DOHH2 (cell line): ENCODE measurements at regions not wholly inside any gene's neighbourhood (a gene's known extent, or its start where the extent isn't known, plus 50 kb on each side); places are given as distances from the start of the nearest gene placed in this dataset.
"Not testable (repeated sequence)": the region's sequence is repeated elsewhere in the genome, so short reads cannot be mapped to it uniquely, and the experiment has no call there.

Experiments
- H3F3A ChIP-seq: fragments of 200-600 bp; sonication (generic), shearing (Covaris generic); 2 replicates; pipeline ENCODE4 v1.6.0; 2016; ENCODE audit warnings: antibody characterized with exemption, mild to moderate bottlenecking; ENCODE audit not compliant: control insufficient read depth, insufficient read depth
- H3K27ac ChIP-seq: fragments of 200-600 bp; sonication (generic); 2 replicates; pipeline ENCODE4 v1.5.1; 2014; ENCODE audit warnings: low read depth, mild to moderate bottlenecking, low read length, moderate library complexity
- H3K27me3 ChIP-seq: fragments of 200-600 bp; sonication (generic); 2 replicates; pipeline ENCODE4 v1.6.1; 2014; ENCODE audit warnings: mild to moderate bottlenecking, low read length, mixed read lengths; ENCODE audit not compliant: control insufficient read depth
- H3K36me3 ChIP-seq: fragments of 200-600 bp; sonication (generic); 2 replicates; pipeline ENCODE4 v1.6.1; 2014; ENCODE audit warnings: mild to moderate bottlenecking, low read length, moderate library complexity, mixed read lengths; ENCODE audit not compliant: control insufficient read depth
- H3K4me1 ChIP-seq: fragments of 200-600 bp; sonication (generic); 2 replicates; pipeline ENCODE4 v1.6.1; 2014; ENCODE audit warnings: mild to moderate bottlenecking, low read length, mixed read lengths; ENCODE audit not compliant: control insufficient read depth
- H3K4me2 ChIP-seq: fragments of 200-600 bp; sonication (generic); 2 replicates; pipeline ENCODE4 v1.6.0; 2014; ENCODE audit warnings: mild to moderate bottlenecking, low read length, moderate library complexity
- H3K4me3 ChIP-seq: fragments of 200-600 bp; sonication (generic); 2 replicates; pipeline ENCODE4 v1.5.1; 2014; ENCODE audit warnings: mild to moderate bottlenecking, low read length, mixed read lengths
- H3K79me2 ChIP-seq: fragments of 200-600 bp; sonication (generic); 2 replicates; pipeline ENCODE4 v1.6.1; 2014; ENCODE audit warnings: mild to moderate bottlenecking, low read length, mixed read lengths; ENCODE audit not compliant: control insufficient read depth
- H3K9me2 ChIP-seq: fragments of 200-600 bp; sonication (generic); replicated peaks from 2 replicates; pipeline ENCODE4 v1.6.1; 2014; ENCODE audit warnings: mild to moderate bottlenecking, low read length, mixed read lengths; ENCODE audit not compliant: control insufficient read depth
- H3K9me3 ChIP-seq: fragments of 200-600 bp; sonication (generic); 2 replicates; pipeline ENCODE4 v1.6.1; 2014; ENCODE audit warnings: antibody characterized with exemption, low read length, mixed read lengths; ENCODE audit not compliant: control insufficient read depth, insufficient read depth
- H4K20me1 ChIP-seq: fragments of 200-600 bp; sonication (generic); 2 replicates; pipeline ENCODE4 v1.6.0; 2014; ENCODE audit warnings: low read depth, mild to moderate bottlenecking, antibody characterized with exemption, low read length, moderate library complexity; ENCODE audit not compliant: control insufficient read depth, insufficient read depth
- CTCF ChIP-seq: fragments of 200-600 bp; sonication (generic); IDR thresholded peaks from one replicate; pipeline ENCODE4 v1.5.1; 2014; ENCODE audit warnings: antibody characterized with exemption, mild to moderate bottlenecking, low read depth, low read length; ENCODE audit not compliant: poor library complexity, severe bottlenecking
- EZH2phosphoT487 ChIP-seq: fragments of 200-600 bp; sonication (generic); IDR thresholded peaks from 2 replicates; pipeline ENCODE4 v1.6.1; 2017; ENCODE audit warnings: borderline replicate concordance, mild to moderate bottlenecking, antibody characterized with exemption, low read length, moderate library complexity, mixed read lengths

GRCh38 chr14:35956376-35957085 lies 130.4 kb downstream of the BRMS1L start:
- H3K9me2 ChIP-seq = no peaks in the 10 kb centered on the region
- TF ChIP-seq EZH2phosphoT487 = no peak
- no peak for TF ChIP-seq CTCF
- no peak overlapping the region for H3K4me2 ChIP-seq
- H3K36me3 ChIP-seq = no peaks in the 10 kb centered on the region
- H3K4me3 ChIP-seq = no peak overlapping the region
- H3K9me3 ChIP-seq = no peaks in the 10 kb centered on the region
- H3K27me3 ChIP-seq = 0 out of 2 replicates have a peak, but pooled peaks cover 2% of the 10 kb centered on the region
- H3K79me2 ChIP-seq = no peaks in the 10 kb centered on the region
- H4K20me1 ChIP-seq = no peaks in the 10 kb centered on the region
- H3F3A ChIP-seq = no peaks in the 10 kb centered on the region
- no peak overlapping the region for H3K27ac ChIP-seq
- no peaks in the 10 kb centered on the region for H3K4me1 ChIP-seq

GRCh38 chr14:35952584-35952983 lies 126.4 kb downstream of the BRMS1L start:
- no peak overlapping the region for H3K4me3 ChIP-seq
- H3K9me3 ChIP-seq = no peaks in the 10 kb centered on the region
- no peaks in the 10 kb centered on the region for H4K20me1 ChIP-seq
- H3K9me2 ChIP-seq = no peaks in the 10 kb centered on the region
- H3K36me3 ChIP-seq = no peaks in the 10 kb centered on the region
- H3K27me3 ChIP-seq = 0 out of 2 replicates have a peak, but pooled peaks cover 2% of the 10 kb centered on the region
- H3K4me2 ChIP-seq = no peak overlapping the region
- TF ChIP-seq EZH2phosphoT487 (no peak), CTCF (no peak)
- H3K4me1 ChIP-seq = no peaks in the 10 kb centered on the region
- H3K79me2 ChIP-seq = no peaks in the 10 kb centered on the region
- no peak overlapping the region for H3K27ac ChIP-seq
- H3F3A ChIP-seq = no peaks in the 10 kb centered on the region

GRCh38 chr14:35949920-35950513 lies 123.9 kb downstream of the BRMS1L start:
- H3K27ac ChIP-seq = no peak overlapping the region
- no peaks in the 10 kb centered on the region for H3K79me2 ChIP-seq
- no peaks in the 10 kb centered on the region for H3K9me2 ChIP-seq
- H3K27me3 ChIP-seq = no peaks in the 10 kb centered on the region
- no peaks in the 10 kb centered on the region for H3K4me1 ChIP-seq
- H3F3A ChIP-seq = no peaks in the 10 kb centered on the region
- H4K20me1 ChIP-seq = no peaks in the 10 kb centered on the region
- TF ChIP-seq EZH2phosphoT487 (no peak), CTCF (no peak)
- no peaks in the 10 kb centered on the region for H3K9me3 ChIP-seq
- H3K4me3 ChIP-seq = no peak overlapping the region
- no peaks in the 10 kb centered on the region for H3K36me3 ChIP-seq
- H3K4me2 ChIP-seq = no peak overlapping the region

GRCh38 chr14:35947983-35948382 lies 121.8 kb downstream of the BRMS1L start:
- H3K27ac ChIP-seq, H3K9me2 ChIP-seq, H4K20me1 ChIP-seq, H3K9me3 ChIP-seq, H3K4me3 ChIP-seq, H3K4me2 ChIP-seq, H3K79me2 ChIP-seq, H3K27me3 ChIP-seq, H3F3A ChIP-seq, H3K36me3 ChIP-seq, H3K4me1 ChIP-seq: not testable (repeated sequence)
